Adrenal gland (tissue), 5 donors: ENCODE measurements at regions not wholly inside any gene's neighbourhood (a gene's known extent, or its start where the extent isn't known, plus 50 kb on each side); places are given as distances from the start of the nearest gene placed in this dataset.

Experiments used
- POLR2A ChIP-seq, 2 donors: fragments of 450-650 bp; IDR thresholded peaks; one replicate each; pipeline ENCODE4 v1.6.1; 2017; ENCODE audit warnings: antibody characterized with exemption in 2 of 2, mild to moderate bottlenecking in 2 of 2, moderate library complexity in 1 of 2
- TF ChIP-seq, protein P1 (sequence below), 6 experiments: fragments of 450-650 bp in 4 of 6; fragments of 200-600 bp in 2 of 6; sonication (generic) in 1 of 6; IDR thresholded peaks; 1 replicate in 5 of 6; 2 replicates in 1 of 6; pipeline versions ENCODE4 v1.5.1 to v1.8.0; 2016 to 2021; ENCODE audit warnings: antibody characterized with exemption in 6 of 6, mild to moderate bottlenecking in 2 of 6, moderate library complexity in 1 of 6
- donor health status: DM: no; HTN: no; CAD: no.

DNA sequence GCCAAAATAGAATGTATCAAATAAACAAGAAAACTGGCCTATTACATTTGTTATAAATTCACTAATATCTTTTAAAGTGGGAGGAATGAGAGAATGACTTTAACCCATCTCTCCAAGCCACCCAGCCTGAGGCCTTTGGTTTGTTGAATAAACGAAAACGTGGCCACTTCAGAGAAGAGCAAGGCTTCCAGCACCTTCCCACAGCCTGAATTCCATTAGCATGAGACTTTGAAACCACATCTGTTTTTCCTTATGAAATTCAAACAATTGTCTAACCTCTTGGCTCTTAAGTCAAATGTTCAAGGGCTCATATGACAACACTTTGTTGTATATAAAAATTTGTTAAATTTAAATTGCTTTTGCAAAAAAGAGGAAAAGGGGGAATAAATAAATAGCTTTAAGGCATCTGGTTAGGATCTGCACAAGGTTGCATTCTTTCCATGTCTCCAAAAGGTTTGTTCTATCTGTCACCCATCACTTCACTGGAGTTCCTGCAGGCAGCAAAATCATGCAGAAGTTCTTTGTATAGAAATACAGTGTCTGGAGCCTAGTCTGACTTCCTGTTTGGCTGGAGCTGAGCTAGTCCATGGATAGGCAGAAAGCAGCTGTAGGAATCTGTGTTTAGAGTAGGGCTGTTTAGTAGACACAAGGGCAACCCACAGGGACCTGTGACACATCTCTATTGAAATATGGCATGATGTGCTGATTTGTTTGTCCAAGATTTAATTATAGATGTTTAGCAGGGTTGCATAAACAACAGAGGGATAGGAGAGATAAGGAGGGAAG lies 502.3 kb downstream of the KCTD12 start:
- no peak for TF ChIP-seq POLR2A (IDR thresholded peaks at IDR 0.05)
- TF ChIP-seq, protein P1, sequence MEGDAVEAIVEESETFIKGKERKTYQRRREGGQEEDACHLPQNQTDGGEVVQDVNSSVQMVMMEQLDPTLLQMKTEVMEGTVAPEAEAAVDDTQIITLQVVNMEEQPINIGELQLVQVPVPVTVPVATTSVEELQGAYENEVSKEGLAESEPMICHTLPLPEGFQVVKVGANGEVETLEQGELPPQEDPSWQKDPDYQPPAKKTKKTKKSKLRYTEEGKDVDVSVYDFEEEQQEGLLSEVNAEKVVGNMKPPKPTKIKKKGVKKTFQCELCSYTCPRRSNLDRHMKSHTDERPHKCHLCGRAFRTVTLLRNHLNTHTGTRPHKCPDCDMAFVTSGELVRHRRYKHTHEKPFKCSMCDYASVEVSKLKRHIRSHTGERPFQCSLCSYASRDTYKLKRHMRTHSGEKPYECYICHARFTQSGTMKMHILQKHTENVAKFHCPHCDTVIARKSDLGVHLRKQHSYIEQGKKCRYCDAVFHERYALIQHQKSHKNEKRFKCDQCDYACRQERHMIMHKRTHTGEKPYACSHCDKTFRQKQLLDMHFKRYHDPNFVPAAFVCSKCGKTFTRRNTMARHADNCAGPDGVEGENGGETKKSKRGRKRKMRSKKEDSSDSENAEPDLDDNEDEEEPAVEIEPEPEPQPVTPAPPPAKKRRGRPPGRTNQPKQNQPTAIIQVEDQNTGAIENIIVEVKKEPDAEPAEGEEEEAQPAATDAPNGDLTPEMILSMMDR (IDR thresholded peaks at IDR 0.05), result no peak
